ENCODE measurements at regions not wholly inside any gene's neighbourhood (a gene's known extent, or its start where the extent isn't known, plus 50 kb on each side); places are given as distances from the start of the nearest gene placed in this dataset.

DNA sequence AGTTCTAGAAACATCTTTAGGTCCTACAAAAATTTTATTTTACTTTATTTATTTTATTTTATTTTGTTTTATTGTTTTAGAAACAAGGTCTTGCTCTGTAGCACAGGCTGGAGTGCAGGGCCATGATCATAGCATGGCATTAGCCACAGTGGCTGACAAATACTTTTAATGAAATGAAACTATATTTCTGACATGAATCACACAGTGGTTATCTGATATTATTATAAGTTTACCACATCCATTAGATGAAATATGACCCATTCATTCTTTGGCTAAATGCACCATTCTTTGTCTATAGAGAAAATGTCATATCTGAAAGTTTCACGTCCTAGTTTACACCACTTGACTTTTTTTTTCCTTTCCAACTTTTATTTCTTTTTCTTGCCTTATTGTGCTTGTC lies 613.4 kb upstream of the ADAMTS5 start:
- TF ChIP-seq, protein P1, sequence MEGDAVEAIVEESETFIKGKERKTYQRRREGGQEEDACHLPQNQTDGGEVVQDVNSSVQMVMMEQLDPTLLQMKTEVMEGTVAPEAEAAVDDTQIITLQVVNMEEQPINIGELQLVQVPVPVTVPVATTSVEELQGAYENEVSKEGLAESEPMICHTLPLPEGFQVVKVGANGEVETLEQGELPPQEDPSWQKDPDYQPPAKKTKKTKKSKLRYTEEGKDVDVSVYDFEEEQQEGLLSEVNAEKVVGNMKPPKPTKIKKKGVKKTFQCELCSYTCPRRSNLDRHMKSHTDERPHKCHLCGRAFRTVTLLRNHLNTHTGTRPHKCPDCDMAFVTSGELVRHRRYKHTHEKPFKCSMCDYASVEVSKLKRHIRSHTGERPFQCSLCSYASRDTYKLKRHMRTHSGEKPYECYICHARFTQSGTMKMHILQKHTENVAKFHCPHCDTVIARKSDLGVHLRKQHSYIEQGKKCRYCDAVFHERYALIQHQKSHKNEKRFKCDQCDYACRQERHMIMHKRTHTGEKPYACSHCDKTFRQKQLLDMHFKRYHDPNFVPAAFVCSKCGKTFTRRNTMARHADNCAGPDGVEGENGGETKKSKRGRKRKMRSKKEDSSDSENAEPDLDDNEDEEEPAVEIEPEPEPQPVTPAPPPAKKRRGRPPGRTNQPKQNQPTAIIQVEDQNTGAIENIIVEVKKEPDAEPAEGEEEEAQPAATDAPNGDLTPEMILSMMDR (IDR thresholded peaks at IDR 0.05; ENCODE audit: low read depth, low read length): no peak
- no peak for TF ChIP-seq POLR2A (IDR thresholded peaks at IDR 0.05; ENCODE audit: extremely low read depth, insufficient read length)
- TF ChIP-seq, protein P2, sequence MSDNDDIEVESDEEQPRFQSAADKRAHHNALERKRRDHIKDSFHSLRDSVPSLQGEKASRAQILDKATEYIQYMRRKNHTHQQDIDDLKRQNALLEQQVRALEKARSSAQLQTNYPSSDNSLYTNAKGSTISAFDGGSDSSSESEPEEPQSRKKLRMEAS (IDR thresholded peaks at IDR 0.05; ENCODE audit: low read depth, low read length): no peak
- no peak for TF ChIP-seq MYC (IDR thresholded peaks at IDR 0.05; ENCODE audit: low read depth, low read length)

All from NB4 (cell line).